ENCODE measurements at regions not wholly inside any gene's neighbourhood (a gene's known extent, or its start where the extent isn't known, plus 50 kb on each side); places are given as distances from the start of the nearest gene placed in this dataset.

GRCh38 chrX:13897566-13897965 is 80.7 kb upstream of the GPM6B start:
- no peak for TF ChIP-seq EZH2 (IDR thresholded peaks at IDR 0.05; ENCODE audit: borderline replicate concordance, low read depth, low read length, poor library complexity, severe bottlenecking)
- TF ChIP-seq, protein P1, sequence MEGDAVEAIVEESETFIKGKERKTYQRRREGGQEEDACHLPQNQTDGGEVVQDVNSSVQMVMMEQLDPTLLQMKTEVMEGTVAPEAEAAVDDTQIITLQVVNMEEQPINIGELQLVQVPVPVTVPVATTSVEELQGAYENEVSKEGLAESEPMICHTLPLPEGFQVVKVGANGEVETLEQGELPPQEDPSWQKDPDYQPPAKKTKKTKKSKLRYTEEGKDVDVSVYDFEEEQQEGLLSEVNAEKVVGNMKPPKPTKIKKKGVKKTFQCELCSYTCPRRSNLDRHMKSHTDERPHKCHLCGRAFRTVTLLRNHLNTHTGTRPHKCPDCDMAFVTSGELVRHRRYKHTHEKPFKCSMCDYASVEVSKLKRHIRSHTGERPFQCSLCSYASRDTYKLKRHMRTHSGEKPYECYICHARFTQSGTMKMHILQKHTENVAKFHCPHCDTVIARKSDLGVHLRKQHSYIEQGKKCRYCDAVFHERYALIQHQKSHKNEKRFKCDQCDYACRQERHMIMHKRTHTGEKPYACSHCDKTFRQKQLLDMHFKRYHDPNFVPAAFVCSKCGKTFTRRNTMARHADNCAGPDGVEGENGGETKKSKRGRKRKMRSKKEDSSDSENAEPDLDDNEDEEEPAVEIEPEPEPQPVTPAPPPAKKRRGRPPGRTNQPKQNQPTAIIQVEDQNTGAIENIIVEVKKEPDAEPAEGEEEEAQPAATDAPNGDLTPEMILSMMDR (conservative IDR thresholded peaks at IDR 0.05; ENCODE audit: low read depth, low read length) = no peak
